ENCODE measurements at regions not wholly inside any gene's neighbourhood (a gene's known extent, or its start where the extent isn't known, plus 50 kb on each side); places are given as distances from the start of the nearest gene placed in this dataset.

- TF ChIP-seq EP300 (conservative IDR thresholded peaks at IDR 0.05; ENCODE audit: poor library complexity, severe bottlenecking) (no peak), CTCF (IDR thresholded peaks at IDR 0.05; ENCODE audit: poor library complexity, severe bottlenecking) (no peak)
Measured at GRCh38 chr13:73676550-73677047, 457.6 kb downstream of the KLF12 start.

All from neural cell (in vitro differentiated cells).